ENCODE measurements at regions not wholly inside any gene's neighbourhood (a gene's known extent, or its start where the extent isn't known, plus 50 kb on each side); places are given as distances from the start of the nearest gene placed in this dataset.

DNA sequence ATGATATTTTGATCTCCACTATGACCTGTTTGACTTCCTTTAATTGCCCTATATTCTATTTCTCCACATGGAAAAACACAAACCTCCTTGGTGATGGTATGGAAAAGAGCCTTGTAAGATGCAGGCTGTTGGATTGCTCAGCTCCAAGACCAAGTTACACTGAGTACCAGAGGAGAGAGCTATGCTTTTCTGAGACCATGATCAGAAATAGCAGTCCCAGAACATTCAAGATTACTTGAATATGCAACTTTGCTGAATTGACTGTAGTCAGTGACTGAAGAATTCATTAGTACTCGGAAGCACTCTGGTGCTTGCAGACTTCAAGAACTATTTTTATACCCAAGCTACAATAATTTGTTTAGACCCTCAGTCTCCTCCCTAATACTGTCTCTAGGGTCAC is 310.6 kb upstream of the FSIP2 start:
- H3K27me3 ChIP-seq (ENCODE audit: control insufficient read depth in 2 of 2, insufficient read depth in 2 of 2, low read length in 2 of 2) = no peaks in the 10 kb centered on the region
- no peaks in the 10 kb centered on the region for H3K79me2 ChIP-seq (ENCODE audit: control insufficient read depth, insufficient read depth, low read length)
- H3K9me1 ChIP-seq (ENCODE audit: control insufficient read depth, insufficient read depth, low read length) = no peaks in the 10 kb centered on the region
- no peak for DNase-seq (ENCODE audit: extremely low read depth in 1 of 4, low spot score in 3 of 4)
- 0% methylated on average over 1 of the region's 1 CpG for WGBS (ENCODE audit: insufficient coverage, low coverage, missing lambda C conversion rate)
- no peaks in the 10 kb centered on the region for H3K36me3 ChIP-seq (ENCODE audit: control insufficient read depth, insufficient read depth, low read length)
- H3K9me3 ChIP-seq (replicated peaks; ENCODE audit: control insufficient read depth, insufficient read depth, low read depth, low read length) = no peaks in the 10 kb centered on the region; the same call in 1 of the 2 replicates
- no peak overlapping the region for H3K4me3 ChIP-seq
- no peak overlapping the region for H3K4me2 ChIP-seq (ENCODE audit: insufficient read depth, low read length)
- H4K20me1 ChIP-seq (replicated peaks; ENCODE audit: control insufficient read depth, insufficient read depth, low read length) = no peaks in the 10 kb centered on the region
- in situ Hi-C loops (cut with MboI) = no loop called here
- BruUV-seq (replicated peaks) = no TSS peak
- ChIA-PET CTCF (ENCODE audit: low intra/inter-chr PET ratio) (no interaction called here), POLR2A (no interaction called here)
- no peak overlapping the region for H3K27ac ChIP-seq (ENCODE audit: extremely low read depth, low read depth, low read length)
- no peaks in the 10 kb centered on the region for H3K4me1 ChIP-seq (replicated peaks in 1 of 2; ENCODE audit: control insufficient read depth in 2 of 2, insufficient read depth in 2 of 2, low read length in 2 of 2)
- intact Hi-C loops (cut with micrococcal nuclease) = no loop called here
- no peak overlapping the region for H3K9ac ChIP-seq (ENCODE audit: insufficient read depth in 1 of 2, low read depth in 2 of 2, low read length in 2 of 2)
- H2AFZ ChIP-seq (ENCODE audit: low read depth, low read length) = no peak overlapping the region
- ATAC-seq = no peak
- no peak for FAIRE-seq
- TF ChIP-seq NCOA2 (IDR thresholded peaks at IDR 0.05; ENCODE audit: partially characterized antibody in 2 of 2) = no peak
- no peak for TF ChIP-seq ZNF12 (CRISPR knock-in tag; IDR thresholded peaks at IDR 0.05)
- no peak for TF ChIP-seq PTTG1 (tag; IDR thresholded peaks at IDR 0.05; ENCODE audit: low read depth)
- TF ChIP-seq, protein P1, sequence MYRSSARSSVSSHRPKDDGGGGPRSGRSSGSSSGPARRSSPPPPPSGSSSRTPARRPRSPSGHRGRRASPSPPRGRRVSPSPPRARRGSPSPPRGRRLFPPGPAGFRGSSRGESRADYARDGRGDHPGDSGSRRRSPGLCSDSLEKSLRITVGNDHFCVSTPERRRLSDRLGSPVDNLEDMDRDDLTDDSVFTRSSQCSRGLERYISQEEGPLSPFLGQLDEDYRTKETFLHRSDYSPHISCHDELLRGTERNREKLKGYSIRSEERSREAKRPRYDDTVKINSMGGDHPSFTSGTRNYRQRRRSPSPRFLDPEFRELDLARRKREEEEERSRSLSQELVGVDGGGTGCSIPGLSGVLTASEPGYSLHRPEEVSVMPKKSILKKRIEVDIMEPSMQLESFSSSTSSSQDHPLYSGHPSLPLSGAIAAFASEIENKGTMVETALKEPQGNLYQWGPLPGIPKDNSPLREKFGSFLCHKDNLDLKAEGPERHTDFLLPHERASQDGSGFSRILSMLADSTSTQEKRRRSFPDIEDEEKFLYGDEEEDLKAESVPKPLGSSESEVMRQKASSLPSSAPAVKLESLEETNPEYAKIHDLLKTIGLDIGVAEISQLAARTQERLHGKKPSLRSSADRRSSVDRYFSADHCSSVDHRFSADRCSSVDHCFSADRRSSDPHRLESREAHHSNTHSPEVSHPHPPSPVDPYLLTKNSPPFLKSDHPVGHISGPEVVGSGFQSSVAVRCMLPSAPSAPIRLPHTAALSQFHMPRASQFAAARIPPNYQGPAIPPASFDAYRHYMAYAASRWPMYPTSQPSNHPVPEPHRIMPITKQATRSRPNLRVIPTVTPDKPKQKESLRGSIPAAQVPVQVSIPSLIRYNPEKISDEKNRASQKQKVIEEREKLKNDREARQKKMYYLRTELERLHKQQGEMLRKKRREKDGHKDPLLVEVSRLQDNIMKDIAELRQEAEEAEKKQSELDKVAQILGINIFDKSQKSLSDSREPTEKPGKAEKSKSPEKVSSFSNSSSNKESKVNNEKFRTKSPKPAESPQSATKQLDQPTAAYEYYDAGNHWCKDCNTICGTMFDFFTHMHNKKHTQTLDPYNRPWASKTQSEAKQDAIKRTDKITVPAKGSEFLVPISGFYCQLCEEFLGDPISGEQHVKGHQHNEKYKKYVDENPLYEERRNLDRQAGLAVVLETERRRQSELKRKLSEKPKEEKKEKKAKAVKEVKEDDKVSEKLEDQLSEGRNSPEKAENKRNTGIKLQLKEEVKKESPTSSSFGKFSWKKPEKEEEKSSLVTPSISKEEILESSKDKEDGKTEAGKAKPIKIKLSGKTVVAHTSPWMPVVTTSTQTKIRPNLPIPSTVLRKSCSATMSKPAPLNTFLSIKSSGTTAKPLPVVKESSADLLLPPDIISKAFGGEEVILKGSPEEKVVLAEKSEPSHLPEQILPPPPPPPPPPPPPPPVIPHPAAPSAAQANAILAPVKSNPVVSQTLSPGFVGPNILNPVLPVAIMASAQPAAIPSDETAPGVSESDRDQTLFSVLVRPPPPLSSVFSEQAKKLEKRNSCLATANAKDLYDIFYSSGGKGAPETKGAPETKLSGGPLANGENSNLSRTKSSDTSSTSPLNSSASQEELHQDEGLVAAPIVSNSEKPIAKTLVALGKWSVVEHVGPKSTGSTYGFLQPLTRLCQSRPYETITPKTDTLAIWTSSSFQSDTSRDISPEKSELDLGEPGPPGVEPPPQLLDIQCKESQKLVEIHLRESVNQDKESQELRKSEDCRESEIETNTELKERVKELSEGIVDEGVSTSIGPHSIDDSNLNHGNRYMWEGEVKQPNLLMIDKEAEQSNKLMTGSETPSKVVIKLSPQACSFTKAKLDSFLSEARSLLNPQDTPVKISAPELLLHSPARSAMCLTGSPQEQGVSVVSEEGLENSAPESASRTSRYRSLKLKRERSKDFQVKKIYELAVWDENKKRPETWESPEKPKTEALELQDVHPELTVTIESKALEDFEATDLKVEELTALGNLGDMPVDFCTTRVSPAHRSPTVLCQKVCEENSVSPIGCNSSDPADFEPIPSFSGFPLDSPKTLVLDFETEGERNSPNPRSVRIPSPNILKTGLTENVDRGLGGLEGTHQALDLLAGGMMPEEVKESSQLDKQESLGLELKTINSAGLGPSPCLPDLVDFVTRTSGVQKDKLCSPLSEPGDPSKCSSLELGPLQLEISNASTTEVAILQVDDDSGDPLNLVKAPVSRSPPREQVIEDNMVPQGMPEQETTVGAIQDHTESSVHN (IDR thresholded peaks at IDR 0.05; ENCODE audit: borderline replicate concordance in 1 of 2, low read depth in 1 of 2) = no peak
- TF ChIP-seq NFIC (IDR thresholded peaks at IDR 0.05) = no peak
- TF ChIP-seq BDP1 (IDR thresholded peaks at IDR 0.05; ENCODE audit: insufficient read depth, insufficient read length) = no peak
- no peak for TF ChIP-seq ATF7 (IDR thresholded peaks at IDR 0.05)
- TF ChIP-seq, protein P2, sequence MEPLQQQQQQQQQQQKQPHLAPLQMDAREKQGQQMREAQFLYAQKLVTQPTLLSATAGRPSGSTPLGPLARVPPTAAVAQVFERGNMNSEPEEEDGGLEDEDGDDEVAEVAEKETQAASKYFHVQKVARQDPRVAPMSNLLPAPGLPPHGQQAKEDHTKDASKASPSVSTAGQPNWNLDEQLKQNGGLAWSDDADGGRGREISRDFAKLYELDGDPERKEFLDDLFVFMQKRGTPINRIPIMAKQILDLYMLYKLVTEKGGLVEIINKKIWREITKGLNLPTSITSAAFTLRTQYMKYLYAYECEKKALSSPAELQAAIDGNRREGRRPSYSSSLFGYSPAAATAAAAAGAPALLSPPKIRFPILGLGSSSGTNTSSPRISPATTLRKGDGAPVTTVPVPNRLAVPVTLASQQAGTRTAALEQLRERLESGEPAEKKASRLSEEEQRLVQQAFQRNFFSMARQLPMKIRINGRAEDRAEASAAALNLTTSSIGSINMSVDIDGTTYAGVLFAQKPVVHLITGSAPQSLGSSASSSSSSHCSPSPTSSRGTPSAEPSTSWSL (CRISPR knock-in tag; IDR thresholded peaks at IDR 0.05; ENCODE audit: borderline replicate concordance) = no peak
- TF ChIP-seq, protein P3, sequence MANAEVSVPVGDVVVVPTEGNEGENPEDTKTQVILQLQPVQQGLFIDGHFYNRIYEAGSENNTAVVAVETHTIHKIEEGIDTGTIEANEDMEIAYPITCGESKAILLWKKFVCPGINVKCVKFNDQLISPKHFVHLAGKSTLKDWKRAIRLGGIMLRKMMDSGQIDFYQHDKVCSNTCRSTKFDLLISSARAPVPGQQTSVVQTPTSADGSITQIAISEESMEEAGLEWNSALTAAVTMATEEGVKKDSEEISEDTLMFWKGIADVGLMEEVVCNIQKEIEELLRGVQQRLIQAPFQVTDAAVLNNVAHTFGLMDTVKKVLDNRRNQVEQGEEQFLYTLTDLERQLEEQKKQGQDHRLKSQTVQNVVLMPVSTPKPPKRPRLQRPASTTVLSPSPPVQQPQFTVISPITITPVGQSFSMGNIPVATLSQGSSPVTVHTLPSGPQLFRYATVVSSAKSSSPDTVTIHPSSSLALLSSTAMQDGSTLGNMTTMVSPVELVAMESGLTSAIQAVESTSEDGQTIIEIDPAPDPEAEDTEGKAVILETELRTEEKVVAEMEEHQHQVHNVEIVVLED (CRISPR knock-in tag; IDR thresholded peaks at IDR 0.05) = no peak
- TF ChIP-seq ZKSCAN1 (IDR thresholded peaks at IDR 0.05; ENCODE audit: low read depth, low read length) = no peak
